NCI-H2171 (cell line): ENCODE measurements at regions not wholly inside any gene's neighbourhood (a gene's known extent, or its start where the extent isn't known, plus 50 kb on each side); places are given as distances from the start of the nearest gene placed in this dataset.

ENCODE experiments used
- DNase-seq: peaks from one replicate; lab custom pipeline; 2025; lab: John Stamatoyannopoulos, UW

DNA sequence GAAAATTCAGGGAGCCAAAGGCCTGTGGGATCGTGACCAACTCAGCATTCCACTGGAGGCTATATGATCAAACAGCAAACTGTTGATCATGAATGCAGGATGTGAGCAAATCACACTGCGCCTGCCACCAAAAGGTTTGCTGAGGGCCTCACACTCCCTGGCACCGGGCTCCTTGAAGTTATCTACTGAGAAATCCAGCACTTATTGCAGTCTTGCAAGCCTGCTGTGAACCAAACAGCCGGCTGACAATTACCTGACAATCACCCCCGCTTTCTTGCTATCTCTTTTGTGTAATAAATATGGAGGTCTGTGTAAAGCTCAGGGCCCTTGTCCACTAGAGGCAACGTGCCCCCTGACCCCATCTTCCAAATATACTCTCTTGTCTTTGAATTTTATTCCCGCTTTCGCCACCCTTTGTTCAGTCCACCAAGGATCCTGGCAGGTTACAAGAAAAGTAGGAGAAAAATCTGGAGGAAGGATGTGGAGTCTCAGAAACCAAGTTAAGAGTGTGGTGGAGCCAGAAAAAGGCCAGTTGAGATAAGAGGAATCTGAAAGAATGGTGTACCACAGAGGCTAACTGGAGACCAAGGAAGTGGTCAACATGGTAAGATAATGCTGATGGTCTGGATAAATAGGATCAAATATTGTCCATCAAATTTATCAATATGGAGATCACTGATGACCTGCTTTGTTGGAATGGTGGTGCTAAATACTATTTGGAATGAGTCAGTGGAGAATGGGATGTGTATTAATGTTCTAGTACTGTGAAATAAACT lies 229.2 kb downstream of the ALX1 start:
- DNase-seq: no peak

DNA sequence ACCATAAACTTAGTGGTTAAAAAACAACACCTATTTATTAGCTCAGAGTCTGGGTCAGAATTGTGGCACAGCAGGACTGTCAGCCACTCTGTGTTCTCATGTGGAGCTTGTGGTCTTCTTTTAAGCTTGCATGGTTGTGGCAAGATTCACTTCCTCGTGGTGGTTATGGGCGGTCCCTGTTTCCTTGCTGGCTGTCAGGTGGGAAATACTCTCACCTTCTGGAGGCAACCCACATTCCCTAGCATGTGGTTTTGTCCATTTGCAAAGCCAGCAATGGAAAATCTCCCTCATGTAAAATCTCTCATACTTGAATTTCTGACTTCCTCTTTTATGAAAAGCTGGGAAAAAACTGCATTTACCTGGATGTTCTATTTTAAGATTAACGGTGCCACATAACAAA lies 229.8 kb downstream of the ALX1 start:
- no peak for DNase-seq

GRCh38 chr12:85516039-85516438 lies 236.0 kb downstream of the ALX1 start:
- DNase-seq: no peak

- DNase-seq: no peak
Observed at GRCh38 chr12:85516667-85517325, 236.8 kb downstream of the ALX1 start.

GRCh38 chr12:85519163-85519562 lies 239.1 kb downstream of the ALX1 start:
- no peak for DNase-seq

- no peak for DNase-seq
Observed at GRCh38 chr12:85523197-85523596, 243.2 kb downstream of the ALX1 start.

DNA sequence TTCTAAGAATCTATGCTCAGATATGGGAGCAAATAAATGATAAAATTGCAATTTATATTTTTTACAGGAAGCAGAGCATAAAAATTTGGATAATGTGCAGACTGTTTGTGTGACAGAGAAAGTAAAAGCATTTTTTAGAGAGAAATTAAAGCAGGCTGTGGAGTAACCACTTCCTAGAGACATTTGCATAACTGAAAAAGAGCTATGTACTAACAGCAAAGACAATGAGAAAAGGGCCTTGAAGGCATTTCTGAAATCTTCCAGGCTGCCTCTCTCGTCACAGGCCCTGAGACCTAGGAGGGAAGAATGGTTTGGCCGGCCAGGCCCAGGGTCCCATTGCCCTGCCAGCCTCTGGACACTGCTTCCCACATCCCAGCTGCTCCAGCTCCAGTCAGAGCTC lies 247.2 kb downstream of the ALX1 start:
- DNase-seq: no peak

DNA sequence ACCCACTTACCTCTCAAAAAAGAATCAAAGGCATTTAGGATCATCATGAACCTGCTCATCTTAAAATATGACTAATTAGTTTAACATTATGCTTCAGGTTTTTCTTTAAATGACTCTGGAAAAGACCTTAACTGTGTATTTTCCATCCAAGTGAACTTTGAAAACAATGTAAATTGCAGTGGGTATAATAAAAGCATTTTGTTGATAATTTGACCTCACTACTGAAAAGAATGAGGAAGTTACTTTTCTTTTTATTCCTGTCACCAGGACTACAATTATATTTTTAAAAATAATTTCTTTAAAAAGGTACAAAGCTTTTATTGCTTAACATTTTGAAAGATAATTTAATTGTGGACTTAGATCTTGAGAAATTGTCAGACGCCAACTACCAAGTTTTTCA lies 249.9 kb downstream of the ALX1 start:
- DNase-seq: no peak

GRCh38 chr12:85530456-85530855 lies 250.4 kb downstream of the ALX1 start:
- no peak for DNase-seq

GRCh38 chr12:85531341-85531740 lies 251.3 kb downstream of the ALX1 start:
- no peak for DNase-seq

GRCh38 chr12:85549640-85550039 lies 269.6 kb downstream of the ALX1 start:
- no peak for DNase-seq

GRCh38 chr12:85550924-85551323 lies 270.9 kb downstream of the ALX1 start:
- DNase-seq: no peak

DNA sequence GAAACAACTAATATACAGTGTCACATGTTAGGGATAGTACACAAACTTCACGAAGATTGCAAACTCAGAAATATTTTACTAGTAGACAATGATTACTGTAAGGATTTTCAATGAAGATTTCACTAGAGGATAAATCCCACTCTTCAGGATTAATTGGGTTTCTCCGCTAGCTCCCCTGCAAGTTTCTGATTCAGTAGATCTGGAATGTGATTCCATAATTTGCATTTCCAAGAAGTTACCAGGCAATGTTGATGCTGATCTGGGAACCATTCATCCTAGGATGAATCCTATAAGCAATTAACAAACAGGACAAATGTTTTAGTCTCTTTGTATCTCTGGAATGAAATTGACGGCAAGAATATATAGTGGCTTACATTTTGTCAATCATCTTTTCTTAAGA lies 272.4 kb downstream of the ALX1 start:
- no peak for DNase-seq

DNA sequence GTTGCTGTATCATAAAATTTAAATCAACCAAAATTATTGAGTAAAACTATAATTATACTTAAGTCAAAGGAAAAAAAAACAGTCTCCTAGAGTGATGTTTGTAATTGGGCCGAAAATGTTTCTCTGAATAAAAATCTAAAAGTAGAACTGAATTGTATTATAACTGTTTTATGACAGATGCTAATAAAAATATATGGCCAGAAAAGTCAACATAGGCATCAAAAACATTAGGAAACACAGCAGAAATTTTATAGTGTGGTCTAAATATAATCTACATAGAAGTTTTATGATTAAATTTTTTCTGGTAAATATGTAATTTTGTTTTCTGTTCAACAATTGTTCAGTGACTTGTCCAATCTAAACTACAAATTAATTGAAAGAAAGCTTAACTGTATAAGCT lies 277.8 kb downstream of the ALX1 start:
- no peak for DNase-seq

DNA sequence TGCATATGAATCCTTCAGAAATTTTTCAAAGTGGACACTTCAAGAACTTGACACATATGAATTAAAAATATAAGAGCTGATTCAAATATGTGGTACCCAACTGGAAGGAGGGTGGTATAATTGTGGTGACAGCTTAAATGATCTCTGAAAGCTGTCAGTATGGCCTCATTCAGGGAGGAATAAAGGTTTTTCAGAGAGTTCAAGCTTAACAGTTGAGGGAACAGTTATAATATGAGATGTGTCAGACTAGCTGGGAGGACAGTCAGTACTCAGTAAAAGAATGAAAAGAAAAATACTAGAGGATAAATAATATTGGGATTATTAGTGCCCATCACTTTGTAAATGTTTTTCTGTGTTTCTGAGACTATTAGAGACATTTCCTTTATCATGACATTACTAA lies 277.5 kb downstream of the RASSF9 start:
- no peak for DNase-seq

DNA sequence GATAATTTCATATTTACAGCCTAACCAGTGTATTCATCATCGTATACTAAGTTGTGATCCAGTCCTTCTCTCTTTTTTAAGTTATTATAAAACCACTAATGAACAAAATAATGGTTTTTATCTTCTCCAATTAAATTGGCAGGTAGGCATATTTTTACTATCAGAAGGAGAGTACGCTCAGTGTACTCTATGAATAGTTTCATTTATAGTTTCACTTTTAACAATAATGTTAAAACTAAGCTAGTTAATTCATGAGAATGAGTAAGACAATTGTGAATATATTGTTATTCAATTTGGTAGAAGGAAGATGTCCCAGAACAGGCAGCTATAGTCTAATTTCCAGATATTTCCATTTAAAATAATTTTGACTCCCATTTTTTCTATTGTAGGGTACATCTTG lies 277.1 kb downstream of the RASSF9 start:
- DNase-seq: no peak

DNA sequence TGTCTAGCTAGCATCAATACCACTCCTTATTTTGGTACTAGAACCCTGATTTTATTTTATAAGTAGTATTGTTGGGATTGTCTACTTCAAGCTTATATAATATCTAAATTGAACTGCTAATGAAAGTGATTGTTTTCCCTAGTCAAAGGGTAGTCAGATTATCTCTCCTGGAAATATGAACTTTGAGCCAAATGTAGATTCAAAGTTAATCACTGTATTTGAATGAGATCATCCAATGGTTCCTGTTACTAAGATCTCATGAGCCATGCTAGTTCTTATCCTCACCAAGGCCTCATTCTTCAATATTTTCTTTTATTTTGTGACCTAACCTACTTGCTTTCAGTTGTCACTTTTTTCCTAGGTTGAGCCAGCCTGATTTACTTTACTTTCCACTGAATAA lies 276.7 kb downstream of the RASSF9 start:
- DNase-seq: no peak

- DNase-seq: no peak
Observed at GRCh38 chr12:85562765-85563164, 273.4 kb downstream of the RASSF9 start.

GRCh38 chr12:85564786-85565185 lies 271.4 kb downstream of the RASSF9 start:
- no peak for DNase-seq

GRCh38 chr12:85568395-85569103 lies 267.7 kb downstream of the RASSF9 start:
- no peak for DNase-seq

DNA sequence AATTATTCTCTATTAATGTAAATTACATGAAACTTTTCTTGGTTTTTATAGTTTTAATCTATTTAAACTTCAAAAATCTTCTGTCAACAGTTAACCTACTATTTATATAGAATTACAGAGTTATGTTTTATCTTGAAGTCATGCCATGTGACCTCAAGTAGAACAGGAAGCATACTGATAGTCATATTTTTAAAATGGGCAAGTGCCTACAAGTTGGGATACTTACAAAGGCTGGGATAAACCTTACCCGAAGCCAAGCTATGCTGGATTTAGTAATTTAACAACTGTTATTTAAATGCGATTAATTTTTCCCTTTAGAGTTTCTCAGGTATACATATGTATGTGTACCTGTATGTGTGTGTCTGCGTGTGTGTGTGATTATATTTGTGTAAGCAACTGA lies 266.9 kb downstream of the RASSF9 start:
- DNase-seq: no peak

- no peak for DNase-seq
Observed at GRCh38 chr12:85572956-85573355, 263.3 kb downstream of the RASSF9 start.

GRCh38 chr12:85573635-85574214 lies 262.5 kb downstream of the RASSF9 start:
- DNase-seq: no peak
